BLaER1 treated with 17β-estradiol and CSF1 and Interleukin-3, amounts not matched to agents 10 nM and 100 nM (cell line): ENCODE measurements at regions not wholly inside any gene's neighbourhood (a gene's known extent, or its start where the extent isn't known, plus 50 kb on each side); places are given as distances from the start of the nearest gene placed in this dataset.
A peak's percentile ranks its signal among the peaks of the same experiment; 100 is the strongest.
"Not testable (repeated sequence)": the region's sequence is repeated elsewhere in the genome, so short reads cannot be mapped to it uniquely, and the experiment has no call there.

Source experiments
- H3K27ac ChIP-seq, 11 experiments: shearing (Covaris generic); formaldehyde crosslinking; 2 replicates each; pipeline ENCODE4 v1.8.1; 2022
- H3K27me3 ChIP-seq, 11 experiments: shearing (Covaris generic); formaldehyde crosslinking; 2 replicates each; pipeline ENCODE4 v1.8.1; 2022
- H3K36me3 ChIP-seq, 11 experiments: shearing (Covaris generic); formaldehyde crosslinking; 2 replicates each; pipeline ENCODE4 v1.8.1; 2022
- H3K4me1 ChIP-seq, 10 experiments: shearing (Covaris generic); formaldehyde crosslinking; 2 replicates each; pipeline ENCODE4 v1.8.1; 2022
- H3K4me2 ChIP-seq, 11 experiments: shearing (Covaris generic); formaldehyde crosslinking; 2 replicates each; pipeline ENCODE4 v1.8.1; 2022
- H3K4me3 ChIP-seq, 10 experiments: shearing (Covaris generic); formaldehyde crosslinking; 2 replicates each; pipeline ENCODE4 v1.8.1; 2022
- H3K9ac ChIP-seq, 11 experiments: shearing (Covaris generic); formaldehyde crosslinking; 2 replicates each; pipeline ENCODE4 v1.8.1; 2022
- H3K9me3 ChIP-seq, 11 experiments: shearing (Covaris generic); formaldehyde crosslinking; replicated peaks in 1 of 11; 2 replicates each; pipeline ENCODE4 v1.8.1; 2022
- H4K20me1 ChIP-seq, 11 experiments: shearing (Covaris generic); formaldehyde crosslinking; 2 replicates each; pipeline ENCODE4 v1.8.1; 2022
- Cebpa-rat ChIP-seq, 11 experiments: shearing (Covaris generic); IDR thresholded peaks; 2 replicates each; pipeline ENCODE4 v1.8.1; 2022

DNA sequence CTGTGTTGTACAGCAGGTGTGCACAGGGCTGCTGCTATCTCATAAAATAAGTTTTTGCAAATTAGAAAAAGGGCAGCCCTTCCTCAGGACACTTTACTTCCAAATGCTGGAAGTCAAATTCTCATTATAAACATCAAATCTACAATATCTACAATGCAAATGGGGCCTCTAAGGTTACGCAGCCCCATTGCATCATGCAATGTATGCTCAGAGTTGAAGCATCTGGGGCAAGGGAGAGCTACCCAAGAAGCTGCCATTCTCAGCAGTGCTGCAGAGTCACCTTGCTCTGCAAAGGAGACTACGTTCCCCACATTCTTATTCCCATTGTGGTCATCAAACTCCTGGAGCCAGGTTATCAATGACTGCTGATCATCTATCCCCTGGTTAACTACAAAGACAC, 208.9 kb upstream of the POGK start:
- Histone ChIP-seq H3K4me2 (no peak overlapping the region), H3K9me3 (no peaks in the 10 kb centered on the region), H4K20me1 (no peaks in the 10 kb centered on the region), H3K4me3 (no peak overlapping the region), H3K9ac (no peak overlapping the region), H3K27me3 (no peaks in the 10 kb centered on the region), H3K4me1 (no peaks in the 10 kb centered on the region), H3K36me3 (no peaks in the 10 kb centered on the region), H3K27ac (no peak overlapping the region)
- TF ChIP-seq Cebpa-rat (IDR thresholded peaks at IDR 0.05), result no peak

DNA sequence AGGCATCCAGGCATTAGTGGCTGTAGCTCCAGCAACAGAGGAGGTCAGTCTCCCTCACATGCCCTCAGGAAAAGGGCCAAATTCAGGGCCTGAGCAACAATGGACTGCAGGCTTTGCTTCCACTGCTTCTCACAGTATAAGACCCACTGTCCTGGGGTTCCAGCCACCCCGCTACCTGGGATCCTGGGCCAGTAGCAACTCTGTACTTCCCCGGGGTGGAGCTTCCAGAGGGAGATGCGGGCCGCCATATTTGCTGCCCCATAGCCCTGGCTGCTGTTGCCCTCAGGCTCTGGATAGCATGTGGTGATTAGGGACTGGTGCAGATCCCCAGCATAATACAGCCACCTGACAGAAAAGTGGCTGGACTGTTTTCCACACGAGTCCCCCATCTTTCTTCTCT, 201.1 kb upstream of the POGK start:
- no peaks in the 10 kb centered on the region for H3K9me3 ChIP-seq
- no peak overlapping the region for H3K9ac ChIP-seq
- H4K20me1 ChIP-seq, result no peaks in the 10 kb centered on the region
- no peaks in the 10 kb centered on the region for H3K4me1 ChIP-seq
- no peak overlapping the region for H3K4me3 ChIP-seq
- H3K4me2 ChIP-seq, result no peak overlapping the region
- no peaks in the 10 kb centered on the region for H3K36me3 ChIP-seq
- H3K27ac ChIP-seq, result no peak overlapping the region
- H3K27me3 ChIP-seq, result no peaks in the 10 kb centered on the region
- TF ChIP-seq Cebpa-rat (IDR thresholded peaks at IDR 0.05), result no peak

DNA sequence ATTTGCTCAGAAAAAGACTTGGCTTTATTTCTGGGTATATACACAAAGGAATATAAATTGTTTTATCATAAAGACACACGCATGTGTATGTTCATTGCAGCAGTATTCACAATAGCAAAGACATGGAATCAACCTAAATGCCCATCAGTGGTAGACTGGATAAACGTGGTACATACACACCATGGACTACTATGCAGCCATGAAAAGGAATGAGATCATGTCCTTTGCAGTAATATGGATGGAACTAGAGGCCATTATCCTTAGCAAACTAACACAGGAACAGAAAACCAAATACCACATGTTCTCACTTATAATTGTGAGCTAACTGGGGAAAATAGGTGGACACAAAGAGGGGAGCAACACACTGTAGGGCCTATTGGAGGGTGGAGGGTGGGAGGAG, 182.0 kb upstream of the POGK start:
- H4K20me1 ChIP-seq, H3K36me3 ChIP-seq: not testable (repeated sequence)

DNA sequence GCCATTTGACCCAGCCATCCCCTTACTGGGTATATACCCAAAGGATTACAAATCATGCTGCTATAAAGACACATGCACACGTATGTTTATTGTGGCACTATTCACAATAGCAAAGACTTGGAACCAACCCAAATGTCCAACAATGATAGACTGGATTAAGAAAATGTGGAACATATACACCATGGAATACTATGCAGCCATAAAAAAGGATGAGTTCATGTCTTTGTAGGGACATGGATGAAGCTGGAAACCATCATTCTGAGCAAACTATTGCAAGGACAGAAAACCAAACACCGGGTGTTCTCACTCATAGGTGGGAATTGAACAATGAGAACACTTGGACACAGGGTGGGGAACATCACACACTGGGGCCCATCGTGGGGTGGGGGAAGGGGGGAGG, 172.5 kb upstream of the POGK start:
- H3K36me3 ChIP-seq, H3K4me1 ChIP-seq, H3K4me2 ChIP-seq, H3K9ac ChIP-seq, H3K27ac ChIP-seq, H3K9me3 ChIP-seq, H3K4me3 ChIP-seq, H4K20me1 ChIP-seq, H3K27me3 ChIP-seq: not testable (repeated sequence)

More for the DNA sequence above, 182.0 kb upstream of the POGK start:
- H3K27ac ChIP-seq, H3K4me3 ChIP-seq, H3K9ac ChIP-seq, H3K27me3 ChIP-seq, H3K4me1 ChIP-seq, H3K4me2 ChIP-seq: not testable (repeated sequence)
- H3K9me3 ChIP-seq, result peaks cover 0 to 12% (median 5%) of the 10 kb centered on the region in 11 experiments; a peak in 4 of 22 replicates

DNA sequence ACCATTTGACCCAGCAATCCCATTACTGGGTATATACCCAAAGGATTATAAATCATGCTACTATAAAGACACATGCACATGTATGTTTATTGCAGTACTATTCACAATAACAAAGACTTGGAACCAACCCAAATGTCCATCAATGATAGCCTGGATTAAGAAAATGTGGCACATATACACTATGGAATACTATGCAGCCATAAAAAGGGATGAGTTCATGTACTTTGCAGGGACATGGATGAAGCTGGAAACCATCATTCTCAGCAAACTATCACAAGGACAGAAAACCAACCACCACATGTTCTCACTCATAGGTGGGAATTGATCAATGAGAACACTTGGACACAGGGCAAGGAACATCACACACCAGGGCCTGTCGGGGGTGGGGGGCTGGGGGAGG, 171.7 kb upstream of the POGK start:
- H3K9me3 ChIP-seq, H3K27ac ChIP-seq, H3K36me3 ChIP-seq, H3K4me2 ChIP-seq, H3K4me3 ChIP-seq, H4K20me1 ChIP-seq, H3K9ac ChIP-seq, H3K27me3 ChIP-seq, H3K4me1 ChIP-seq: not testable (repeated sequence)

DNA sequence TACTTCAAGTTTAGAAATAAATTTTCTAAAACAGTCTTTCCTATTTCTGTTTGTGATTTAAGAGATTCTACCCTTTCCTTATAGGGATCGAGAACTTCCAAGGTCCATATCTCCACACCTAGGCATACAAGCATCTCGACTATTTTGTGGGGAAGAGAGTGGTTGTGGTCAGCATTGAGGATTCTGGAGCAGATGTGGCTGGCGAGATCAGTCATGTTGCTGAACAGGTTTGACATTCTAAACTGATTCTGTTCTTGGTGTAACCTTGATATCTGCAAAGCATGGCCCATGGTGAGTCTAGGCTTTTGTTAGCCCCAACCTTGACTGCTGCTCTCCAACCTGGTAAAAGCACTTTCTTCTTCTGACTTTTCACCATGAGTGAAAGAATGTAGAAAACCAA, 167.6 kb upstream of the POGK start:
- H3K36me3 ChIP-seq, result no peaks in the 10 kb centered on the region
- H3K9me3 ChIP-seq, result no peaks in the 10 kb centered on the region; a peak in 2 of 22 replicates
- no peak overlapping the region for H3K27ac ChIP-seq
- no peaks in the 10 kb centered on the region for H3K27me3 ChIP-seq
- H3K4me1 ChIP-seq, result peaks cover 22 to 30% (median 26%) of the 10 kb centered on the region in 10 experiments
- no peak overlapping the region for H3K4me3 ChIP-seq
- H3K9ac ChIP-seq, result no peak overlapping the region
- TF ChIP-seq Cebpa-rat (IDR thresholded peaks at IDR 0.05), result no peak
- no peaks in the 10 kb centered on the region for H4K20me1 ChIP-seq
- H3K4me2 ChIP-seq, result no peak overlapping the region

DNA sequence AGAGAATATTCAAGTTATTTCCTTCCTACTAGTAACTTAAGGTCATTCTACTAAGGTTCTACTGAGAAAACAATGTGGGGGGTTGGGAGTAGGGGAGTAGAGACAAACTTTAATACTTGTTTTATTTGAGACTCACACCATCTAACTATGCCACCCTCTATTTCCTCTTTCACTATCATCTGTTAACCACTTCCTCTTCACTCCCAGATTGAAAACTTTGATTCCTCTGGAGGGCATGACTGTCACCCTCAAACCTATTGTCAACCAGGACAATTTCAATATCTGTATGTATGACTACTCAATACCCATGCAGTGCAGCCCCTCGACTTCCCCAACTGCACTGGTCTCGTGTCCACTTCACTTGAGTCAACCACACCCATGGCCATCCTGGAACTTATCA, 165.6 kb upstream of the POGK start:
- peak overlapping the region in 9 of 11 experiments; percentile 10 to 74 (median 52); a peak in 15 of 22 replicates for H3K27ac ChIP-seq
- H3K27me3 ChIP-seq, result no peaks in the 10 kb centered on the region
- peaks cover 22 to 30% (median 26%) of the 10 kb centered on the region in 10 experiments for H3K4me1 ChIP-seq
- peak overlapping the region; percentile 63 to 84 (median 73) for H3K4me2 ChIP-seq
- no peak for TF ChIP-seq Cebpa-rat (IDR thresholded peaks at IDR 0.05)
- no peaks in the 10 kb centered on the region; a peak in 1 of 22 replicates for H3K9me3 ChIP-seq
- no peaks in the 10 kb centered on the region for H3K36me3 ChIP-seq
- no peak overlapping the region; a peak in 2 of 20 replicates for H3K4me3 ChIP-seq
- no peak overlapping the region; a peak in 1 of 22 replicates for H3K9ac ChIP-seq
- H4K20me1 ChIP-seq, result no peaks in the 10 kb centered on the region

DNA sequence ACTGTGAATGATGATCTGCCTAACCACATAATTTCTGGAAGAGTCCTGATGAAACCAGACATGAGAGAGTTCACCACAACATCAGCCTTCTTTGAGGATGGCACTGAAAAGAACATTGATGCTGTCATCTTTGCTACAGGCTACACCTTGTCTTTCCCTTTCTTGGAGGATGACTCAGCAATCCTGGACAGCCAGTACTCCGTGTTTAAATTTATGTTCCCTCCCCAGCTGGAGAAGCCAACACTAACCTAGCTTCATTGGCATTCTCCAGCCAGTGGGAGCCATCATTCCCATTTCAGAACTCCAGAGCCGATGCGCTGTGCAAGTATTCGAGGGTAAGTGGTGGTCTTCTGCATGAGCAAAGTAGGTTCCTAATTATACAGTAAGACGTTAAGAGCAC, 164.1 kb upstream of the POGK start:
- no peaks in the 10 kb centered on the region for H3K27me3 ChIP-seq
- H3K9me3 ChIP-seq, result peaks cover 0 to 3% (median 0%) of the 10 kb centered on the region in 11 experiments; a peak in 1 of 22 replicates
- peak overlapping the region in 10 of 11 experiments; percentile 1 to 46 (median 20); a peak in 6 of 22 replicates for H3K4me2 ChIP-seq
- peak overlapping the region in 3 of 11 experiments; percentile 15 to 66 (median 48); a peak in 4 of 22 replicates for H3K27ac ChIP-seq
- no peak overlapping the region for H3K9ac ChIP-seq
- H4K20me1 ChIP-seq, result no peaks in the 10 kb centered on the region
- H3K36me3 ChIP-seq, result no peaks in the 10 kb centered on the region
- H3K4me3 ChIP-seq, result no peak overlapping the region
- peaks cover 22 to 30% (median 26%) of the 10 kb centered on the region in 10 experiments for H3K4me1 ChIP-seq
- TF ChIP-seq Cebpa-rat (IDR thresholded peaks at IDR 0.05), result no peak

DNA sequence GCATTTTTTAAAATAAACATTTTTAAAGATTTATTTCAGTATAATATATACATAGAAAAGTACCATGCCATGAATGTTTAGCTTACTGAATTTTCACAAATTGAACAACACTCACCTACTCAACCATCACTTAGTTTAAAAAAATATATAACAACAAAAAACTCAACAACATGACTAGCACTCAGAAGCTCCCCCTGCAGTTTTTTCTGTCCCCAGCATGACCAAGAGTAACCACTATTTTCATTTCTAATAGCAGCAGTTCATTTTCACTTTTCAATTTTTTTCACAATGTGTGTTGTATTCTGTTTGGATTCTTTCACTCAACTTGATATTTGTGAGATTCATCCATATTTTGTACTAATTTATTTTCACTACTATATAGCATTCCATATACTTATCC, 162.3 kb upstream of the POGK start:
- Histone ChIP-seq H3K9me3 (peaks cover 0 to 3% (median 0%) of the 10 kb centered on the region in 11 experiments; a peak in 1 of 22 replicates), H3K4me2 (no peak overlapping the region), H4K20me1 (no peaks in the 10 kb centered on the region), H3K36me3 (no peaks in the 10 kb centered on the region), H3K4me1 (peaks cover 22 to 30% (median 26%) of the 10 kb centered on the region in 10 experiments), H3K27ac (no peak overlapping the region), H3K27me3 (no peaks in the 10 kb centered on the region), H3K9ac (no peak overlapping the region), H3K4me3 (no peak overlapping the region)
- no peak for TF ChIP-seq Cebpa-rat (IDR thresholded peaks at IDR 0.05)

DNA sequence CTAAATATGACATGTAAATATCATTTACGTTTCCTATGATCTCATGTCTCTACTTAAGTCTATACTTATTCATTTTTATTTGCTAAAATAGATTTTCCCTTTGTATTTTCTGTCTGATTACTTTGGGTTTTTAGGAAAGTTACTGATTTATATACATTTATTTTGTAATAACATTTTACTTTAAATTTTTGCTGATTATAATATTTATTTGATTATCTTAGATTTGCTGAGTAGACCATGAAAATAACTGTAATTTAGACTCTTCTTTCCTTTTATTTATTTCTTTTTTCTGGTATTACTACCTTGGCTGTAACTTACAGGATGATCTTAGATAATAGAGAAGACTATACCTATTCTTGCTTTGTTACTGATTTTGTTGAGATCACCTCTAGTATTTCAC, 159.9 kb upstream of the POGK start:
- Histone ChIP-seq H3K4me1 (peaks cover 4 to 11% (median 8%) of the 10 kb centered on the region in 10 experiments), H3K27me3 (no peaks in the 10 kb centered on the region), H3K4me3 (no peak overlapping the region), H3K27ac (no peak overlapping the region), H3K4me2 (no peak overlapping the region), H3K9ac (no peak overlapping the region), H3K9me3 (peaks cover 0 to 3% (median 0%) of the 10 kb centered on the region in 11 experiments; a peak in 1 of 22 replicates), H3K36me3 (no peaks in the 10 kb centered on the region), H4K20me1 (no peaks in the 10 kb centered on the region)
- no peak for TF ChIP-seq Cebpa-rat (IDR thresholded peaks at IDR 0.05)
